SU-DHL-6 (cell line): ENCODE measurements at regions not wholly inside any gene's neighbourhood (a gene's known extent, or its start where the extent isn't known, plus 50 kb on each side); places are given as distances from the start of the nearest gene placed in this dataset.
"Not testable (repeated sequence)": the region's sequence is repeated elsewhere in the genome, so short reads cannot be mapped to it uniquely, and the experiment has no call there.

ENCODE experiments used
- H2AFZ ChIP-seq: fragments of 200-600 bp; sonication (generic); 2 replicates; pipeline ENCODE4 v1.6.1; 2014; ENCODE audit warnings: low read depth, mild to moderate bottlenecking, moderate library complexity, mixed read lengths, antibody characterized with exemption, low read length; ENCODE audit not compliant: severe bottlenecking
- H3F3A ChIP-seq: fragments of 200-600 bp; shearing (Covaris generic); 2 replicates; pipeline ENCODE4 v1.6.0; 2016; ENCODE audit warnings: antibody characterized with exemption, mild to moderate bottlenecking; ENCODE audit not compliant: insufficient read depth
- H3K27ac ChIP-seq: fragments of 200-600 bp; sonication (generic); 2 replicates; pipeline ENCODE4 v1.5.1; 2016; ENCODE audit warnings: low read depth, mild to moderate bottlenecking, low read length, moderate library complexity, mixed read lengths
- H3K27me3 ChIP-seq: fragments of 200-600 bp; sonication (generic), shearing (Covaris generic); 2 replicates; pipeline ENCODE4 v1.6.0; 2014; ENCODE audit warnings: mild to moderate bottlenecking, low read length
- H3K36me3 ChIP-seq: fragments of 200-600 bp; sonication (generic); 2 replicates; pipeline ENCODE4 v1.6.1; 2014; ENCODE audit warnings: mild to moderate bottlenecking, low read length, mixed read lengths
- H3K4me2 ChIP-seq: fragments of 300-600, 200-600 bp; shearing (Covaris generic), sonication (generic); 2 replicates; pipeline ENCODE4 v1.6.0; 2014; ENCODE audit warnings: low read length, low read depth, mild to moderate bottlenecking; ENCODE audit not compliant: poor library complexity, severe bottlenecking
- H3K4me3 ChIP-seq: fragments of 200-600 bp; sonication (generic); 2 replicates; pipeline ENCODE4 v1.5.1; 2014; ENCODE audit warnings: antibody characterized with exemption, low read length, mild to moderate bottlenecking, mixed read lengths; ENCODE audit not compliant: insufficient read depth, poor library complexity, severe bottlenecking
- H3K79me2 ChIP-seq: fragments of 200-600 bp; sonication (generic); 2 replicates; pipeline ENCODE4 v1.6.1; 2014; ENCODE audit warnings: mild to moderate bottlenecking, low read length, moderate library complexity; ENCODE audit not compliant: insufficient read depth
- H3K9ac ChIP-seq: fragments of 200-600 bp; sonication (generic); 2 replicates; pipeline ENCODE4 v1.7.0; 2014; ENCODE audit warnings: mild to moderate bottlenecking, low read length
- H3K9me2 ChIP-seq: fragments of 200-600 bp; sonication (generic); replicated peaks from 2 replicates; pipeline ENCODE4 v1.6.1; 2014; ENCODE audit warnings: low read length; ENCODE audit not compliant: insufficient read depth
- H3K9me3 ChIP-seq: fragments of 200-600 bp; sonication (generic); 2 replicates; pipeline ENCODE4 v1.6.1; 2014; ENCODE audit warnings: low read length, mixed read lengths; ENCODE audit not compliant: insufficient read depth
- H4K20me1 ChIP-seq: fragments of 200-600 bp; sonication (generic); 2 replicates; pipeline ENCODE4 v1.6.1; 2014; ENCODE audit warnings: low read depth, mild to moderate bottlenecking, antibody characterized with exemption, low read length, moderate library complexity, mixed read lengths
- CTCF ChIP-seq: fragments of 200-600 bp; sonication (generic); IDR thresholded peaks from one replicate; pipeline ENCODE4 v1.5.1; 2017; ENCODE audit warnings: antibody characterized with exemption, mild to moderate bottlenecking, low read length, moderate library complexity; ENCODE audit not compliant: insufficient read depth, poor library complexity, severe bottlenecking
- EZH2phosphoT487 ChIP-seq: fragments of 200-600 bp; sonication (generic), shearing (Covaris generic); conservative IDR thresholded peaks from 2 replicates; pipeline ENCODE4 v1.6.1; 2018; ENCODE audit warnings: mild to moderate bottlenecking, antibody characterized with exemption, low read length, moderate library complexity, mixed read lengths

GRCh38 chr21:32829504-32829903 is 57.9 kb upstream of the PAXBP1 start:
- no peaks in the 10 kb centered on the region for H3K9me3 ChIP-seq
- H2AFZ ChIP-seq, result no peak overlapping the region
- no peaks in the 10 kb centered on the region for H3K36me3 ChIP-seq
- no peaks in the 10 kb centered on the region for H3K27me3 ChIP-seq
- no peak overlapping the region for H3K27ac ChIP-seq
- no peak overlapping the region for H3K9ac ChIP-seq
- H3K9me2 ChIP-seq, result no peaks in the 10 kb centered on the region
- H4K20me1 ChIP-seq, result no peaks in the 10 kb centered on the region
- H3K4me2 ChIP-seq, result no peak overlapping the region
- TF ChIP-seq CTCF, result no peak
- no peak for TF ChIP-seq EZH2phosphoT487
- no peaks in the 10 kb centered on the region for H3F3A ChIP-seq
- no peak overlapping the region for H3K4me3 ChIP-seq
- H3K79me2 ChIP-seq, result no peaks in the 10 kb centered on the region

GRCh38 chr21:32831779-32832178 is 60.2 kb upstream of the PAXBP1 start:
- not testable (repeated sequence) for H3K4me3 ChIP-seq, H2AFZ ChIP-seq, H3K4me2 ChIP-seq, H3K9me3 ChIP-seq, H4K20me1 ChIP-seq, H3K9me2 ChIP-seq, H3F3A ChIP-seq, H3K79me2 ChIP-seq, H3K9ac ChIP-seq, H3K27me3 ChIP-seq, H3K36me3 ChIP-seq, H3K27ac ChIP-seq

- Histone ChIP-seq H3K36me3 (0 out of 2 replicates have a peak, but pooled peaks cover 2% of the 10 kb centered on the region), H3K27me3 (no peaks in the 10 kb centered on the region), H3K9me3 (0 out of 2 replicates have a peak, but pooled peaks cover 3% of the 10 kb centered on the region), H3K4me3 (no peak overlapping the region), H4K20me1 (no peaks in the 10 kb centered on the region), H3F3A (no peaks in the 10 kb centered on the region), H3K79me2 (no peaks in the 10 kb centered on the region), H2AFZ (no peak overlapping the region), H3K4me2 (no peak overlapping the region), H3K9ac (no peak overlapping the region), H3K27ac (no peak overlapping the region), H3K9me2 (no peaks in the 10 kb centered on the region)
- TF ChIP-seq CTCF (no peak), EZH2phosphoT487 (no peak)
Observed at GRCh38 chr21:32834211-32834915, 62.8 kb upstream of the PAXBP1 start.

GRCh38 chr21:32834916-32835235 is 63.3 kb upstream of the PAXBP1 start:
- Histone ChIP-seq H3K9me2 (no peaks in the 10 kb centered on the region), H3K27ac (no peak overlapping the region), H3K9me3 (0 out of 2 replicates have a peak, but pooled peaks cover 3% of the 10 kb centered on the region), H3K79me2 (no peaks in the 10 kb centered on the region), H3K27me3 (no peaks in the 10 kb centered on the region), H3K4me2 (no peak overlapping the region), H3K4me3 (no peak overlapping the region), H3K9ac (no peak overlapping the region), H3F3A (no peaks in the 10 kb centered on the region), H2AFZ (no peak overlapping the region), H4K20me1 (no peaks in the 10 kb centered on the region), H3K36me3 (0 out of 2 replicates have a peak, but pooled peaks cover 2% of the 10 kb centered on the region)
- TF ChIP-seq EZH2phosphoT487 (no peak), CTCF (no peak)
